CD14-positive monocyte (primary cell): ENCODE measurements at regions not wholly inside any gene's neighbourhood (a gene's known extent, or its start where the extent isn't known, plus 50 kb on each side); places are given as distances from the start of the nearest gene placed in this dataset.
A peak's percentile ranks its signal among the peaks of the same experiment; 100 is the strongest.

Experiments
- DNase-seq, 3 donors: peaks; one replicate each; pipeline ENCODE4 v3.0.0-alpha.2; 2011 to 2022
- H2AFZ ChIP-seq: 2 replicates; pipeline ENCODE4 v1.6.0; 2012; ENCODE audit warnings: mild to moderate bottlenecking, low read depth, low read length, inconsistent platforms; ENCODE audit not compliant: insufficient read depth, poor library complexity, severe bottlenecking
- H3K27ac ChIP-seq, 2 donors: 1 replicate in 1 of 2; 2 replicates in 1 of 2; pipeline ENCODE4 v1.5.1; 2012 to 2013; ENCODE audit warnings: low read length in 2 of 2, control low read depth in 1 of 2, inconsistent platforms in 1 of 2, low read depth in 1 of 2, mild to moderate bottlenecking in 1 of 2
- H3K27me3 ChIP-seq, 2 donors: one replicate each; pipeline versions ENCODE4 v1.6.0 to v1.6.1; 2011 to 2013; ENCODE audit warnings: low read length in 2 of 2; ENCODE audit not compliant: control insufficient read depth in 2 of 2, insufficient read depth in 2 of 2
- H3K36me3 ChIP-seq, 2 donors: replicated peaks in 1 of 2; 1 replicate in 1 of 2; 2 replicates in 1 of 2; pipeline versions ENCODE4 v1.5.1 to v1.6.1; 2012 to 2013; ENCODE audit warnings: low read length in 2 of 2, control low read depth in 1 of 2, inconsistent platforms in 1 of 2, mild to moderate bottlenecking in 1 of 2; ENCODE audit not compliant: insufficient read depth in 2 of 2, control insufficient read depth in 1 of 2
- H3K4me1 ChIP-seq, 2 donors: 1 replicate in 1 of 2; 2 replicates in 1 of 2; pipeline versions ENCODE4 v1.5.1 to v1.6.1; 2012 to 2013; ENCODE audit warnings: low read length in 2 of 2, control low read depth in 1 of 2, inconsistent platforms in 1 of 2, mild to moderate bottlenecking in 1 of 2, moderate library complexity in 1 of 2; ENCODE audit not compliant: insufficient read depth in 2 of 2, control insufficient read depth in 1 of 2
- H3K4me2 ChIP-seq: replicated peaks from 2 replicates; pipeline ENCODE3; 2012; ENCODE audit warnings: low read length, moderate library complexity, mild to moderate bottlenecking; ENCODE audit not compliant: poor library complexity, severe bottlenecking; ENCODE audit errors: extremely low read depth
- H3K4me3 ChIP-seq, 3 experiments: fragments of 200-600 bp in 1 of 3; sonication (generic) in 1 of 3; replicated peaks in 1 of 3; 1 replicate in 2 of 3; 2 replicates in 1 of 3; pipeline ENCODE4 v1.5.1; 2011 to 2013; ENCODE audit warnings: low read length in 3 of 3, mild to moderate bottlenecking in 3 of 3, control low read depth in 2 of 3, low read depth in 2 of 3, inconsistent platforms in 1 of 3, moderate library complexity in 1 of 3
- H3K79me2 ChIP-seq: 2 replicates; pipeline ENCODE4 v1.6.0; 2012; ENCODE audit warnings: mild to moderate bottlenecking, control low read depth, inconsistent platforms, low read length, moderate library complexity; ENCODE audit not compliant: insufficient read depth
- H3K9ac ChIP-seq: 2 replicates; pipeline ENCODE4 v1.6.0; 2017; ENCODE audit warnings: low read length, mild to moderate bottlenecking; ENCODE audit not compliant: insufficient read depth, poor library complexity, severe bottlenecking
- H3K9me3 ChIP-seq, 2 donors: replicated peaks in 1 of 2; 1 replicate in 1 of 2; 2 replicates in 1 of 2; pipeline versions ENCODE4 v1.5.1 to v1.6.1; 2012 to 2013; ENCODE audit warnings: low read length in 2 of 2, control low read depth in 1 of 2; ENCODE audit not compliant: control insufficient read depth in 1 of 2, insufficient read depth in 1 of 2
- H4K20me1 ChIP-seq: 2 replicates; pipeline ENCODE4 v1.6.0; 2012; ENCODE audit warnings: mild to moderate bottlenecking, low read length, control low read depth, moderate library complexity; ENCODE audit not compliant: insufficient read depth
- H3K27ac Mint-ChIP-seq, 7 donors: one replicate each; pipeline ENCODE4 v1.8.0; 2020; ENCODE audit warnings: mild to moderate bottlenecking in 7 of 7, mixed read lengths in 7 of 7, moderate library complexity in 6 of 7, inconsistent platforms in 2 of 7
- H3K27me3 Mint-ChIP-seq, 3 donors: one replicate each; pipeline ENCODE4 v1.8.0; 2021 to 2022; ENCODE audit warnings: low read depth in 3 of 3, mild to moderate bottlenecking in 3 of 3, mixed read lengths in 3 of 3, moderate library complexity in 3 of 3, inconsistent platforms in 1 of 3
- H3K36me3 Mint-ChIP-seq, 2 donors: one replicate each; pipeline ENCODE4 v1.8.0; 2020; ENCODE audit warnings: mixed read lengths in 2 of 2, inconsistent platforms in 1 of 2, mild to moderate bottlenecking in 1 of 2
- H3K4me1 Mint-ChIP-seq: one replicate; pipeline ENCODE4 v1.8.0; 2020; ENCODE audit warnings: mild to moderate bottlenecking, mixed read lengths
- H3K4me3 Mint-ChIP-seq, 2 donors: one replicate each; pipeline ENCODE4 v1.8.0; 2020; ENCODE audit warnings: mild to moderate bottlenecking in 2 of 2, mixed read lengths in 2 of 2, moderate library complexity in 1 of 2
- H3K9me3 Mint-ChIP-seq, 7 donors: one replicate each; pipeline ENCODE4 v1.8.0; 2020 to 2022; ENCODE audit warnings: mixed read lengths in 7 of 7, mild to moderate bottlenecking in 6 of 7, moderate library complexity in 6 of 7, inconsistent platforms in 2 of 7
- CTCF ChIP-seq: fragments of 200-600 bp; IDR thresholded peaks from one replicate; pipeline ENCODE4 v1.8.0; 2022; ENCODE audit warnings: antibody characterized with exemption, mild to moderate bottlenecking
- WGBS: methylation state at CpG from one replicate; pipeline ENCODE4 v1.1.5; 2013; ENCODE audit warnings: missing lambda C conversion rate; ENCODE audit not compliant: insufficient coverage; 5-methylcytosine and 5-hydroxymethylcytosine counted together
- intact Hi-C, 2 donors: fragments of 100-400 bp; cut with micrococcal nuclease; formaldehyde crosslinking; loops; one replicate each; pipeline versions ENCODE4 v1.15.0 to v1.15.1; 2023

- no peak overlapping the region for H3K27ac ChIP-seq
- no peaks in the 10 kb centered on the region for H3K4me1 ChIP-seq
- no peak overlapping the region for H3K4me3 Mint-ChIP-seq
- 95% methylated on average over 14 of the region's 17 CpGs for WGBS
- peaks cover 0 to 2% (median 2%) of the 10 kb centered on the region in 3 donors for H3K27me3 Mint-ChIP-seq
- no peaks in the 10 kb centered on the region for H3K79me2 ChIP-seq
- no peak for DNase-seq
- intact Hi-C loops: no loop called here
- no peaks in the 10 kb centered on the region for H3K27me3 ChIP-seq
- H3K27ac Mint-ChIP-seq: no peak overlapping the region
- no peak overlapping the region for H3K4me3 ChIP-seq
- no peaks in the 10 kb centered on the region for H4K20me1 ChIP-seq
- H3K4me2 ChIP-seq: no peak overlapping the region
- H3K36me3 Mint-ChIP-seq: no peaks in the 10 kb centered on the region
- H3K9ac ChIP-seq: no peak overlapping the region
- peaks cover 0 to 3% (median 0%) of the 10 kb centered on the region in 7 donors for H3K9me3 Mint-ChIP-seq
- H3K9me3 ChIP-seq: no peaks in the 10 kb centered on the region
- H3K36me3 ChIP-seq: no peaks in the 10 kb centered on the region
- peaks cover 2% of the 10 kb centered on the region for H3K4me1 Mint-ChIP-seq
- TF ChIP-seq CTCF: no peak
- H2AFZ ChIP-seq: no peak overlapping the region
Measured at GRCh38 chr18:10164271-10165071, 250.7 kb downstream of the VAPA start.

DNA sequence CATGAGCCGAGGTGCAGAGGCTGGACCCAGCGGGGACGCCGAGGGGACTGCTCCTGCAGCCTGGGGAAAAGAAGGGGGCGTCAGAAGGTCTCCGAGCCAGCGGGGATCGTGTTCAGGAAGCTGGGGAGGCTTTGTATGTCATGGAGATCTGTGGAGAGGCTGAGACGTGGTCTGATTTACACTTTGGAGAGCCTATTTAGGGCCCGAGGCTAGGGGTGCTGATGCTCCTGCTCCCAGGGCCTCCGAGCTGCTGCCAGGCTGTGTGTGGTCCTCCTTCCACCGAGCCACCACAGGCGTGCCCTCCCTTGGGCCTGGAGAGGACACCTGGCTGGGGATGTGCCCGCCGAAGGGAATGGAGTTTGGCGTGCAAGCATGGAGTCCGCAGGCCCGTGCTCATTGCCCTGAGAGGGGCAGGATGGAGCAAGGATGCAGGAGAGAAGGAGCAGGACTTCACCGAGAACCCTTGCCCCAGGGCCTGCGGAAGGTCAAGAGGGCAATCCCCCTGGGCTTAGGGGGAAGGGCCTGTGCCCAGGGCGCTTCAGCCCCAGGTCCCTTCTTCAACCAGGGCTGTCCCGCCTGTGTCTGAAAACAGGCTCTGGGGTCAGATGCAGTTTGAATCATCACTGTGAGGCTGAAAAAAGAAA is 252.5 kb downstream of the VAPA start:
- H3K4me1 Mint-ChIP-seq: peaks cover 2% of the 10 kb centered on the region
- no peak for DNase-seq
- no peak overlapping the region for H3K4me3 ChIP-seq
- H3K27me3 ChIP-seq: no peaks in the 10 kb centered on the region
- H3K9ac ChIP-seq: no peak overlapping the region
- H3K9me3 Mint-ChIP-seq: peaks cover 0 to 2% (median 0%) of the 10 kb centered on the region in 7 donors
- H3K27ac ChIP-seq: no peak overlapping the region
- no peaks in the 10 kb centered on the region for H3K36me3 Mint-ChIP-seq
- H2AFZ ChIP-seq: no peak overlapping the region
- H3K36me3 ChIP-seq: no peaks in the 10 kb centered on the region
- H3K4me2 ChIP-seq: no peak overlapping the region
- H3K9me3 ChIP-seq: no peaks in the 10 kb centered on the region
- TF ChIP-seq CTCF: no peak
- WGBS: 96% methylated on average over 19 of the region's 22 CpGs
- peaks cover 0 to 2% (median 2%) of the 10 kb centered on the region in 3 donors for H3K27me3 Mint-ChIP-seq
- H3K27ac Mint-ChIP-seq: peak overlapping the region in 1 of 7 donors; percentile 64
- H3K4me3 Mint-ChIP-seq: no peak overlapping the region
- intact Hi-C loops: no loop called here
- no peaks in the 10 kb centered on the region for H4K20me1 ChIP-seq
- H3K79me2 ChIP-seq: no peaks in the 10 kb centered on the region
- H3K4me1 ChIP-seq: no peaks in the 10 kb centered on the region
